ENCODE measurements at regions not wholly inside any gene's neighbourhood (a gene's known extent, or its start where the extent isn't known, plus 50 kb on each side); places are given as distances from the start of the nearest gene placed in this dataset.

- TF ChIP-seq POLR2A (IDR thresholded peaks at IDR 0.05; ENCODE audit: low read depth, low read length) (no peak), POLR2AphosphoS5 (IDR thresholded peaks at IDR 0.05; ENCODE audit: low read depth, low read length) (no peak), TAF1 (IDR thresholded peaks at IDR 0.05; ENCODE audit: low read depth, low read length) (no peak), PAX5 (IDR thresholded peaks at IDR 0.05; ENCODE audit: insufficient read depth, low read length, severe bottlenecking) (no peak)
These were observed 221.2 kb upstream of the STK26 start for GRCh38 chrX:131801911-131802310.
